Skin epidermis (tissue), 12 donors: ENCODE measurements at regions not wholly inside any gene's neighbourhood (a gene's known extent, or its start where the extent isn't known, plus 50 kb on each side); places are given as distances from the start of the nearest gene placed in this dataset.

Source experiments
- H3K27ac ChIP-seq, 21 experiments: fragments of 200-600 bp; sonication (generic) in 11 of 21; one replicate each; pipeline ENCODE4 v1.5.0; 2020; ENCODE audit warnings: mild to moderate bottlenecking in 3 of 21, inconsistent platforms in 2 of 21, moderate library complexity in 2 of 21
- H3K4me3 ChIP-seq, 7 experiments: fragments of 200-600 bp; sonication (generic) in 2 of 7; one replicate each; pipeline ENCODE4 v1.5.0; 2020; ENCODE audit warnings: inconsistent platforms in 2 of 7, mild to moderate bottlenecking in 2 of 7, moderate library complexity in 1 of 7

DNA sequence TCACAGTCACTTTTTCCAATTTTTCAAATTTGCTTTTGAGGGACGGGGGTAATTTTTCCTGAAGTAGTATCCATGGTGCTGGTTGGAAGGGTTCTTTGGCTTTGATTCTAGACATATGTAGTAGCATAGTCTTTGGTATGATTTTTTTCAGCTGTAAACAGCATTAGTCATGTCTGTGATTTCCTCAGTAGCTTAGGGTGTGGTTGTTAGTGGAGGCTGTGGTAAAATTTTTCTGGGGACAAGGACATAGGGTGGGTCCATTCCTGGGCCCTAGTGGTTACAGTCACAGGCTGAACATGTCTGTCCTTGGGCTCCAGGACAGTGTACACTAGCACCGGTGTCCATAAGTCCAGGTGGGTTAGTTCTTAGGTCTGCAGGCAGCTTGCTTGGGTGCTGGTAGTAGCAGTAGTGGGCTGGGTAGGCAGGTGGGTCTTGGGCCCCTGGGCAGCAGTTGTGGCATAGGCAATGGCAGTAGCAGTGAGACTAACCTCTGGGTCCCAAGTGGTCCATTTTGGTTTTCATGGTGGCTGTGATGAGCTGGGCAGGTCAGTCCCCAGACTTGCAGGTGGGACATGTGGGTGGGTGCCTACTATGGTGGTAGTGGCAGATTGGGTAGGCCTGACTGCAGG, 100.0 kb upstream of the CXCL14 start:
- H3K27ac ChIP-seq, result peak overlapping the region in 6 of 21 experiments; percentile 14 to 56 (median 32)
- no peak overlapping the region for H3K4me3 ChIP-seq

DNA sequence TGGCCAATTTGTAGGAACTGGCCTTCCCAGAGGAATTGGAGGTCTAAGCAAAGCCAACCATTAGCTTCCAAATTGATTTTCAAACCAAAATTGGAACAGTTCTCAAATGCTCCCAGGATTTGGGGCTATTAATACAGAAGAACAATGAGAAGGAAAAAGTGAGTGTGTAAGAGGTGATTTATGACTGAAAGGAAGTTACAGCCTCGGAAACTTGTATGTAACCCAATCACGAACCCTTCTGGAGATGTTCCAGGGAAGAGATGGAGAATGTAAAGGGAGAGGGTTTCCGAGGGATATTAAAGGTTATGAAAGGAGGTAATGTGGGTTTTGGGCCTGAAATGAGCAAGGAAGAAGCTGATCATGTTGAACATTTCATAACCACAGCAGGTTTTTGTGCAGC, 93.2 kb upstream of the CXCL14 start:
- Histone ChIP-seq H3K4me3 (no peak overlapping the region), H3K27ac (no peak overlapping the region)

DNA sequence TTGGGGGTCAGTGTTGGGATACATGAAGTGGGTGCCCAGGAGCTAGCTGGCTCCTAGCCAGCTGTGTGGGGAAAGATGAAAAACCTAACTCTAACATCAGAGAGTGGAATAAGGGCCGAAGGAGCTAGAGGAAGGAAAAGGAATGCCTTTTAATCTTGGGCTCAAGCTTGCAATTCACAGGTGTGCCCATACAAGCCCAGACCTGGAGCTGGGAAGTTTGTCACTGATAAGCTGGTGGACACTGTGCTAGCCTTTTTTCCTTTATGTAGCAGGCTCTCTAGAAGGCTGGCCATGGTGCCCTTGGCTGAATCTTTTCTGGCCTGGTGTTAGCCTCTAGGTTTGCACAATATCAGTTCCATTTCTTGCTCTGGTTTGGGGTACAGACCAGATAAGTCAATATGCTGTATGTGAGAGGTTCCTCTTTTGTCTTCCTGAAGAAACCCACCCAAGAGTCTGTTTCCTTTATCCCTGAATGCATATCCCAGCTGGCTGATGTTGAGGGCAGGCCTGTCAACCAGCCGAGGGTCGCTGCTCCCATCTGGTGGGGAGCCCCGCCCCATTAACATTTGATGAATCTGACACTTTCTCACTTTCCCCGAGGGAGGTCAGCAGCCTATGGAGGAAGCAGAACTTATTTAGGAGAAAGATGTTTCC, 92.4 kb upstream of the CXCL14 start:
- no peak overlapping the region for H3K27ac ChIP-seq
- no peak overlapping the region for H3K4me3 ChIP-seq

DNA sequence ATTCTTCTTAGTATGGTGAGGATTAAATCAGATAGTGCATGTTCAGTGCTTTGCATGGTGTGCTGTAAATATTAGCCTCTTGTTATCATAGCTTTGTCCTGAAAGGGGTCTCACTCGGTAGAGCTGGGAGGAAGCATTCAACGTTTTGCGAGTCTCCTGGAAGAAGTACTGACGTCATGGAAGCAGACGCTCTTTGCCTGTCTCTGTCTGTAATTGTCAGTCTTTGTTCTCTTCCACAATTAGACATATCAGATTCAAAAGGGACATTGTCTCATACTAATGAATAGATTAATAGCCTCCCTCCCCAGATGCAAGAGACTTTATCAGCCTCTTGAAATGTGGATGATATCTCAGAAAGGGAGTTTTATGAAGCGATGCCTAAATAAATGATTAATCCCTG, 91.8 kb upstream of the CXCL14 start:
- no peak overlapping the region for H3K27ac ChIP-seq
- H3K4me3 ChIP-seq, result no peak overlapping the region

DNA sequence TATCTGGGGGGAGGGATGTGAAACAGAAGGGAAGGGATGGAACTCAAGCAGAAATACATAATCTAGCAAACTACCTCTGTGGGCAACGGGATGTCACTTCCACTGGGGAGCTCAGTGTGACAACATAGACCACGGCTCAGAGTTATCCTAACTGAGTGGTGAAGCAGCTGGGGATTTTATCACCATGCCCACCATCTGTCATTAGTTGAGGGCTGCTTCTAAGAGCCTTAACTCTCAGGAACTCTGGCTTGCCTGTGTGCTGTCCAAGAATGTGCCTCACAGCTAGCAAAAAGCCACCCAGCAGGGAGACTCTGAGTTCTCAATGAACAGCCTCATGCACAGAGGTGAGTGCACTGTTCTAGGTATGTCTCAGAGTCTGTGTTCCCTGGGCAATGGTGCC, 90.6 kb upstream of the CXCL14 start:
- no peak overlapping the region for H3K4me3 ChIP-seq
- H3K27ac ChIP-seq, result no peak overlapping the region

DNA sequence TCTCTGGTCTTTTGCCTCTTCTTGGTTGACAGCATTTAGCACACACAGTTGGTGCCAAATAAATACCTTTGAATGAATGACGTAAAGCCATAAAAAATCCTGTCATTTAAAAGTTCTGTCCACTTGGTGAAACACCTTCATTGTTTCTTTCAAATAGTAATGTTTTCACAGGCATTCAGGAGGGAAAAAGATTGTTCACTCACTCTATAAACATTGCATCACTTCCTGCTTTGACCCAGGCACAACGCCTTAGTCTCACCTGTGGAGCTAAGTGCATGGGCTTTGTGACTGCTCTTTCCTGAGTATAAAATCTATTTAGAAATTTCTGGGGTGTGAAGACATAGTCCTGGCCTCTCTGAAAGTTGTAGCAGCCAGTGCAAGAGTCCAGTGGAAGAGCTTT, 88.9 kb upstream of the CXCL14 start:
- H3K4me3 ChIP-seq, result no peak overlapping the region

DNA sequence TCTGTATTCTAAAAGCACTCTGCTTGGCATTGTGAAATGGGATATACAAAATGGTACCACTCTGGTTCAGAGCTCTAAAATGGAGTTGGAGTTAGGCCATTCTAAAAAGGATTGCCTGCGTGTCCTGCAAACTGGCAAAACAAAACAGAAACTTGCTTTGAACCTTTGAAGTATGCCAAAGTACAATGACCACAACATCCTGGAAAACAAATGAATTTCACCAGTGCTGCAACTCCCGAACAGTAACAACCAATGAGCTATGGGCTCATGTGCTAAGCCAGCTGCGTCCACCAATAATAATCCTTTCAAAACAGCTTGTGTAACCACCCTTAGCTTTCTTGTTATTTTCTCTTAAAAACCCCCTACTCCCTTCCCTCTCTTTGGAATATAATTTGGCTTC, 88.4 kb upstream of the CXCL14 start:
- Histone ChIP-seq H3K4me3 (no peak overlapping the region), H3K27ac (peak overlapping the region in 5 of 21 experiments; percentile 3 to 72 (median 20))

More for the DNA sequence above, 88.9 kb upstream of the CXCL14 start:
- H3K27ac ChIP-seq, result peak overlapping the region in 3 of 21 experiments; percentile 3 to 72 (median 20)

DNA sequence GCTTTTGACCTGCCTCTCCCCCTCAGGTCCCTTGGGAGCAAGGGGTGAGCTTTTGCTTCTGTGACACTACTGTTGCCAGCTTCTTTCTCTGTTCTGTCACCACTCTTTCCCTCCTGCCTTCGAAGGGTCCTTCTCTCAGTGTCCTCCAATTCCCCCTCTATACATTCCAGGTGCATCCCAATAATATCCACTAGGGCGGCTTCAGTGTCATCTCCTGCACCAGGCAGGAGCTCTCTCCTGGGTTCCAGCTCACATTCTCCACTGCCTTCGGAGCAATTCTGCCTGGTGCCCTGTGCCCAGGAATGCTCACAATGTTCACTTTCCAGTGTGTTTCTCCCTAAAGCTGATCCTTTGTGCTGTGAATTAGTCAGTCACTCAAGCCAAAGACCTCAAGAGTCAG, 83.9 kb upstream of the CXCL14 start:
- peak overlapping the region in 7 of 21 experiments; percentile 7 to 72 (median 28) for H3K27ac ChIP-seq

DNA sequence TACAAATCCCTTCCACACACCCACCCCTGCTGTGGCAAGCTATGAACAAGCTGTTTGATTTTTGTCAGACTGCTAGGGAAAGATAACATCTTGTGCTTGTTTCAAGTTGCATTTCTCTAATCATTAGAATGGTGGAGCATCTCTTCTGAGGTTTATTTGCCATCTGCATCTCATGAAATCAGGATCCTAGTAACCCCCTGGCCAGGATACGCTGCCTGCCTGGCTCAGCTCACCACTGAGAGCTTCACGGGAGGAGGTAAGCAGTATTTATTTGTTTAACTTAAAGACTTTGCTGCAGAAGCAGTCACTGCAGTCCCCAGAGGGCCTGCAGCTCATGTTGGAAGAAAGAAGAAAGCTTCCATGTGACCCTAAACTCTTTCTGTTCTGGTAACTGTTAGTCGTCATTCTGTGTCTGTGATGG, 83.3 kb upstream of the CXCL14 start:
- no peak overlapping the region for H3K4me3 ChIP-seq
- peak overlapping the region in 6 of 21 experiments; percentile 23 to 72 (median 33) for H3K27ac ChIP-seq

More for the DNA sequence above, 83.9 kb upstream of the CXCL14 start:
- H3K4me3 ChIP-seq, result no peak overlapping the region

DNA sequence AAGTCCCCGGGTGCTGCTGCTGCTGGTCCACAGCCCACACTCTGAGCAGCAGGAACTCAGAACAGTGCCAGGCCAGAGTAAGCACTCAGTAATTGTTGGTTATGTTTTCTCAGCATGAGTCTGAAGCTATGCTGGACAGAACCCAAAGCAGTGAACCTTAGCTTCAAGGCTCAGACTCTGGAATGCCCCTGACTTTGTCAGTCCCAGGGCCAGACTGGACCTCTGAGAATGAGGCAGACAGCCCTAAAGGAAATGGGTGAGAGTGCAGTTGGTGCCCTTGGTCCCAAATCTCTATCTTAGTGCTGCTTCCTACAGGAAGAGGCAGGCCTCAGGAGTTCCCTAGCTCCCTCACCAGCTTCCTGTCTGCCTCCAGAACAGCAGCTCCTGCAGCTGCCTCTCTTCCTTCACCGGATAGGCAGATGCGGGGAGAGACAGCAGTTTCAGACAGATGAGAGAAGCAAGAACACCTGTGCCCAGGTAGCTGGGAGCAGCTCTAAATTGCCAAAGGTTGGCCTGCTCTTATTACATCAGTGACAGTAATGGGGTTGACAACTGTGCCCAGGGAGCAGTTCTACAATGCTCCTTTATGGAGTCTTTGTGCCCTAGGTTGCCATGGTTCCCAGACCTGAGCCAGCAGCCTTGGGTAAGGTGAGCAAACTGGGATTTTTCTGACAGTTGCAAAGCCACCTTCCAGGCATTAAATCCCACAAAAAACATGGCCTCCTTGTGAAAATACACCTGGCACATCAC, 82.2 kb upstream of the CXCL14 start:
- peak overlapping the region in 10 of 21 experiments; percentile 2 to 80 (median 47) for H3K27ac ChIP-seq
- H3K4me3 ChIP-seq, result no peak overlapping the region

DNA sequence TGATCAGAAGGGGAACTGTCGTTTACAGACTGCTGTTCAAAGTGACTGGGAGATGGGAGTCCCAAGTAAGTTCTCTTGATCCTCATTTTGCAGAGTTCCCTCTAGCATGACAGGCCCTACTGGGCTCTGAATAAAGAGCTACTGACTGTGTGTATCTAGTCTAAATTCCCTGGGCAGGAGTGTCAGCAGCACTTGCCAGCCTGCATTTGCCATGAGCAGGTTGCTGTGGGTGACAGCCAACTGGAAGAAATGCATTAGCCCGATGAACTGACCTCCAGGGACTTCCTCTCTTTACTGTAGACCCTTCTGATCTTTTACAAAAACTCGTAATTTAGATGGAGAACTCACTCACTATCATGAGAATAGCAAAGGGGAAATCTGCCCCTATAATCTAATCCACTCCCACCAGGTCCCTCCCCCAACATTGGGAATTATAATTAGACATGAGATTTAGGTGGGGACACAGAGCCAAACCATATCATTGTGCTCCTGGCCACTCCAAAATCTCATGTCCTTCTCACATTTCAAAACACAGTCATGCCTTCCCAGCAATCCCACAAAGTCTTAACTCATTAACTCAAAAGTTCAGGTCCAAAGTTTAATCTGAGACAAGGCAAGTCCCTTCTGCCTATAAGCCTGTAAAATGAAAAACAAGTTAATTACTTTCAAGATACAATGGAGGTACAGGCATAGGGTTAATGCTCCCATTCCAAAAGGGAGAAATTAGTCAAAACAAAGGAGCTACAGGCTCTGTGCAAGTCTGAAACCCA, 78.9 kb upstream of the CXCL14 start:
- no peak overlapping the region for H3K27ac ChIP-seq

DNA sequence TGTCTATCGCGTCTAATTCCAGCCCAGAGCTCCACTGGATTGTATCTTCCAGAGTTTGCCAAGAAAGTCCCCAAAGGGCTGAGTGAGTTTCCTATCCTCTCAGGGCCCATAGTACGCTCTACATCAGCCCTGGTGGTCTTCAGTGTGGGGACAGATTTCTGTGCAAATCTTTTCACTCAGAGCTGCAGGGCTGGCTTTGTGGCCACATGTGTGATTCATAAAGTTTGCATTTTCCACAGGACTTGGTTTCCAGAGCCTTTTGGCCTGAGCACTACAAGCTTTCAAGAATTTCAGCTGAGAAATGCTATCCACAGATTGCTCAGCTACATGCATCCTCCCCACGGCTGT, 76.7 kb upstream of the CXCL14 start:
- Histone ChIP-seq H3K4me3 (no peak overlapping the region), H3K27ac (peak overlapping the region in 3 of 21 experiments; percentile 1 to 37 (median 21))

More for the DNA sequence above, 78.9 kb upstream of the CXCL14 start:
- no peak overlapping the region for H3K4me3 ChIP-seq

DNA sequence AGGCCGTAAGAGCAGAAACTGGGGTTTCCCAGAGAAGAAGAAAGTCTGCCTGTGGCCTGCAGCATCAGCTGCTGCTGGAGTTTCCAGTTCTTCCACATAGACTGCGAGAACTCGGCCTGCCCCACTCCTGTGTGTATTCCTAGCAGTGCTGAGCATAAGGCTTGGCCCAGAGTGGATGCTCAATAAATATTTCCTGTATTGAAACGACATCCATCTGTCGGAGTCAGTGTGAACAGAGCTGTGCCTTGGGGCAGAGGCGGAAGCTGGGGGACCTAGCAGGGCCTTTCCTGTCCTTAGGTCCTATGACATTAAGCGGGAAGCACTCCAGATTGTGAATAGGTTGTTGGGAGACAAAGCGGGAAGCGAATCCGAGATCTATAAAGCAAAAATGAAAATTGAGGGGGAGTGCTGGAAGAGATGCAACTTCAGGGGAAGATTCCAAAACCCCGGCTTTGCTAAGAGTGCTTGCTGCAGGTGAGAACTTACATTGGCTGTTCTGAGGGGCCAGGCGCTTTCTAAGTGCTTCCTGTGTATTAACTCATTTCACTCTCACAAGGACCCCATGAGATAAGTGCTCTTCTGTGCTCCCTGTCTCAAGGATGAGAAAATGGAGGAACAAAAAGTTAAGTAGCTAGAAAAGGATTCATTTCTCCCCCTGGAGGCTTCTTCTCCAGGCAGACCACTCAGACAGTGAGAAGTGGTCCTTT, 76.1 kb upstream of the CXCL14 start:
- Histone ChIP-seq H3K27ac (peak overlapping the region in 8 of 21 experiments; percentile 5 to 39 (median 26)), H3K4me3 (no peak overlapping the region)

DNA sequence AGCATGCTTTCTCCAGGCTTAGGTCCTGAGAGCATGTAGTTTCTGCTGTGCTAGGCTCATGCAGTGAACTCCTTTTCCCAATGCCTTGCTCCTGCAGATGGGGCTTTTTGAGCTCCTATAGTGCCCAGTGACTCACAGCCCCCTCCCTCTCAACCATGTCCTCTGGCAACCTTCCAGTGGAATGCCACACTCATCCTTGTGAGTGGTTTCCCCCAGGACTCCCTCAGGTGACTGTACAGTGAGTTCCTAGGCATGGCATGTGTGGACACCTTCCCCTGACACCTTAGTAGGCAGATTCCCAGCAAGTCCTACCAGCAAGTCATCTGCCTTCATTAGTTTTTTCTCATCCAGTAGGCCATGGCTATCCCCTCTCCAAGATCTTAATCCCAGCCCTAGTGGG, 72.4 kb upstream of the CXCL14 start:
- H3K4me3 ChIP-seq, result no peak overlapping the region
- peak overlapping the region in 6 of 21 experiments; percentile 2 to 56 (median 26) for H3K27ac ChIP-seq

DNA sequence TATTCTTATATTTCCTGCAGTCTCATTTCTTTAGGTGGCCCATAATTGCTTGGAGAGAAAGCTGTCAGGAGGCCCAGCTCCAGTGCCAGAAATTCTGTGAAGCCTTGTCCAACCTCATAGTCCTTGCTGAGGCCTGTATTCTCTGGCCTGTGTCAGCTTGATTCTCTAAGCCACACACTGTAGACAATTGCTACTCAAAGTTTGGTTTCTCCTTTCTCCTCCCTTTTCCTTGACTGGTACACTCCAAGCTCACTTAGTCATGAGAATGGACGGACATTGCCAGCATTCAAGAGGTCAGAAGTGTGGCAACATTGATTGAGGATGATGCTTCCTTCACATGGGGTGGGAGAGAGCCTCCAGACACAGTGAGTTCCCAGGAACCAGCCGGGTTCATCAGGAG, 71.3 kb upstream of the CXCL14 start:
- Histone ChIP-seq H3K27ac (no peak overlapping the region), H3K4me3 (no peak overlapping the region)

DNA sequence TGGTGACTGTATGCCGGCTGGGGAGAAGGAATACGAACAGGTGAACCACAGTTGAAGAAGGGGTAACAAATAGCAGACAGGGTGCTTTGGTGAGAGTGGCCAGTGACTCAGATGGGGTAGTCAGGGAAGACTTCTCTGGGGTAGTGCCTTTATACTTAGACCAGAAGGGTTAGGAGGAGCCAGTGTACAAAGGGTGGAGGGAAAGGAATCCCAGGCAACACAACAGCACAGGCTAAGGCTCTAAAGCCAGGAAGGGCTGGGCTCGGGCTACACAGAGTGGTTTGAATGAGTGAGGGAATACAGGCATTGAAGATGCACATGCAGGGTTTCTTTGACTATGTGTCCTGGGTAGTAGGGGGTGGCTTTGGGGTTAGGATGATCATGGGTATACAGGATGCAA, 70.6 kb upstream of the CXCL14 start:
- Histone ChIP-seq H3K4me3 (no peak overlapping the region), H3K27ac (peak overlapping the region in 2 of 21 experiments; percentile 16 to 54)

DNA sequence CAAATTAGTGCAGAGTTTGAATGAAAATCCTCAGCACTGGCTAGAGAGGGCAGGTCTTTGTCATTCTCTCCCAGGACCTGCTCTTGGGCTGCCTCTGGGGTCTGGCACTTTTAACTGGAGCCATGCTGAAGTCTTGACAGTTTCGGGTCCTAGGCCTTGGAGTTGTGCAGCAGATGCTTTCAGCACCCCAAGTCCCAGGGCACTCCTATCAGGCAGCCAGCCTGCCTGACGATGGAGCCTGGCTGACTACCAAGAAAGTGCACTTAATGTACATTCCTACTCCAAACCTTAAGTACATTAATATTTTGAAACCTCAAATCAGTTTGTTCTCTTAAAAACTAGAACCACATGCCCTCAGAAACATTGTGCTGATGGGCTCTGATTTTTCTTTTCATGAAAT, 69.3 kb upstream of the CXCL14 start:
- H3K27ac ChIP-seq, result peak overlapping the region in 4 of 21 experiments; percentile 11 to 66 (median 32)

DNA sequence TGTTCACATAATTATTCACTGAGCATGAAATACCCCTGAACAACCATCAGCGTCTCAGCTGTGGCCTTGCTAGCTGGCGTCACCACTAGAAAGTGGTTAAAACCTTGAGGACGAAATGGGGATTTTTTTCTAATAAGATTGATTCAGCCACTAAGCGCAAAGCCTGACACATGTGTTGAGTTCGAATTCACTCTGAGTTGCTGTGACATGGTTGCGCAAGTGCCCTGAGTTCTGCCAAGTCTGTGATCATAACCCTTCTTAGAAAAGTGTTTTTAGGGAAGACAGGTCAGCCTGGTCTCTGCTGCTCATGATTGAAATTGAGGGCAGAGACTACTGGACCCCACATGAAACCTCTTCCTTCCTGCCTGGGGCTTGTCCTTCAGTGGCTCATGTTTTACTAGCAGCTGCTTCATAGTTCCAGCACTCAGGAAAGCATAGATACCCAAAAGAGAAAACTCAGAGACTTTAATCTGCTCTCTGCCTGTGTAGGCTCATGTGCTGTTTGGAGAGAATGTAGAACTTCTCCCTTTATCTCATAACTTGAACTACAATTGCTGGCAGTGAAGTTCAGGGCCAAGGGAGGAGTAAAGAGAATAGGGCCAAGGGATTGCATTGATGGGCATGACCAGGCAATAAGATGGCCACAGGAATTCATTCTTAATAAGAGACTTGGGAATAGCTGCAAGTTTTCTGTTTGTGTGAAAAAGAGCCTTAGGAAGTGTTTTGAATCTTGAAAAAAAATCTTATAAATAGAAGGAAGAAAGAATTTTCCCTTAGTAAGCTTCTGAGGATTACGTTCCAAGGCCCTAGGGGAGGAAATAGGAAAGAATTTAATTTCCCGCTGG, 66.8 kb upstream of the CXCL14 start:
- H3K27ac ChIP-seq, result peak overlapping the region in 14 of 21 experiments; percentile 9 to 73 (median 50)
- no peak overlapping the region for H3K4me3 ChIP-seq

More for the DNA sequence above, 69.3 kb upstream of the CXCL14 start:
- no peak overlapping the region for H3K4me3 ChIP-seq
